Cardiac fibroblast (primary cell): ENCODE measurements at regions not wholly inside any gene's neighbourhood (a gene's known extent, or its start where the extent isn't known, plus 50 kb on each side); places are given as distances from the start of the nearest gene placed in this dataset.

ENCODE experiments used
- DNase-seq, 2 donors: peaks; one replicate each; pipeline versions ENCODE4 v3.0.0 to v3.0.0-alpha.2; 2010; ENCODE audit warnings: low read depth in 2 of 2
- H3K4me3 ChIP-seq, 2 donors: replicated peaks in 1 of 2; 1 replicate in 1 of 2; 2 replicates in 1 of 2; pipeline ENCODE4 v1.5.1; 2011; ENCODE audit warnings: low read depth in 2 of 2, low read length in 2 of 2, mild to moderate bottlenecking in 2 of 2, moderate library complexity in 1 of 2
- TF ChIP-seq, protein P1 (sequence below): IDR thresholded peaks from one replicate; pipeline ENCODE4 v1.5.1; 2011; ENCODE audit warnings: low read depth, mild to moderate bottlenecking, low read length, inconsistent platforms

GRCh38 chr1:200266871-200267270 lies 143.0 kb downstream of the ZNF281 start:
- TF ChIP-seq, protein P1, sequence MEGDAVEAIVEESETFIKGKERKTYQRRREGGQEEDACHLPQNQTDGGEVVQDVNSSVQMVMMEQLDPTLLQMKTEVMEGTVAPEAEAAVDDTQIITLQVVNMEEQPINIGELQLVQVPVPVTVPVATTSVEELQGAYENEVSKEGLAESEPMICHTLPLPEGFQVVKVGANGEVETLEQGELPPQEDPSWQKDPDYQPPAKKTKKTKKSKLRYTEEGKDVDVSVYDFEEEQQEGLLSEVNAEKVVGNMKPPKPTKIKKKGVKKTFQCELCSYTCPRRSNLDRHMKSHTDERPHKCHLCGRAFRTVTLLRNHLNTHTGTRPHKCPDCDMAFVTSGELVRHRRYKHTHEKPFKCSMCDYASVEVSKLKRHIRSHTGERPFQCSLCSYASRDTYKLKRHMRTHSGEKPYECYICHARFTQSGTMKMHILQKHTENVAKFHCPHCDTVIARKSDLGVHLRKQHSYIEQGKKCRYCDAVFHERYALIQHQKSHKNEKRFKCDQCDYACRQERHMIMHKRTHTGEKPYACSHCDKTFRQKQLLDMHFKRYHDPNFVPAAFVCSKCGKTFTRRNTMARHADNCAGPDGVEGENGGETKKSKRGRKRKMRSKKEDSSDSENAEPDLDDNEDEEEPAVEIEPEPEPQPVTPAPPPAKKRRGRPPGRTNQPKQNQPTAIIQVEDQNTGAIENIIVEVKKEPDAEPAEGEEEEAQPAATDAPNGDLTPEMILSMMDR, result no peak
- no peak overlapping the region for H3K4me3 ChIP-seq
- DNase-seq, result no peak

DNA sequence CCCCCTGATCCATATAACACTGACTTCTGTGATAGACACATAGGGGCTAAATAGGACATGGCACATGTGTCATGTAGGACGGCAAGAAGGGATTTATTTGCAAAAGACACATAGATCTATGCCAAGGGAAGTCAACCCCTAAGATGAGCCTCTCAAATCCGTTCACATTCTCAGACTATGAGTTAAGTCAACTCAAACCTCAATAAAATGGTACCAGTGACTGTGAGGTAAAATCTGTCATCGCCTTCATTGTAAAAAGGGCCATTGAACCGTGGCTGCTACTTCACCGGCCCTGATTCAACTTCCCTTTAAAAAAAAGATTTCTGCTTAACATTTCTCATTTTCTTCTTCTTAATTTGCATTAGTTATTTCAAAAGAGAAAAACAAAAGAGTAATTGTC lies 144.0 kb downstream of the ZNF281 start:
- TF ChIP-seq, protein P1, result no peak
- no peak for DNase-seq
- no peak overlapping the region for H3K4me3 ChIP-seq

- DNase-seq, result no peak
- no peak overlapping the region for H3K4me3 ChIP-seq
- TF ChIP-seq, protein P1, result no peak
These were observed 144.7 kb downstream of the ZNF281 start for GRCh38 chr1:200265104-200265503.

DNA sequence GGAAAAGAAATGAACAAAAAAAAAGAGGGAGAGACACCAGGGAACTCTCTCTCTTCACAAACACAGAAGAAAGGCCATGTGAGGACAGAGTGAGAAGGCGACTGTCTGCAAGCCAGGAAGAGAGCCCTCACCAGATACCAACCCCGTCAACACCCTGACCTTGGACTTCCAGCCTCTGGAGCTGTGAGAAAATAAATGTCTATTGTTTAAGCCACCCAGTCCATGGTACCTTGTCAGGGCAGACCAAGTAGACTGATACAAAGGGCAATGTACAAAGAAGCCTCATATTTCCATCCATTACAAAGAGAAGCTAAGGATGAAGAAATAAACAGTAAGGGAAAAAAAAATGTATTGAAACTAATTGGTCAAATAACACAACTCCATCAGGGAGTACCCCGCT lies 146.6 kb downstream of the ZNF281 start:
- TF ChIP-seq, protein P1, result no peak
- no peak for DNase-seq
- no peak overlapping the region for H3K4me3 ChIP-seq

GRCh38 chr1:200262326-200262965 lies 147.4 kb downstream of the ZNF281 start:
- TF ChIP-seq, protein P1, result peak; percentile 7
- DNase-seq, result no peak
- no peak overlapping the region for H3K4me3 ChIP-seq

- no peak overlapping the region for H3K4me3 ChIP-seq
- TF ChIP-seq, protein P1, result no peak
- no peak for DNase-seq
These were observed 149.1 kb downstream of the ZNF281 start for GRCh38 chr1:200260597-200261335.
